ENCODE measurements at regions not wholly inside any gene's neighbourhood (a gene's known extent, or its start where the extent isn't known, plus 50 kb on each side); places are given as distances from the start of the nearest gene placed in this dataset.

DNA sequence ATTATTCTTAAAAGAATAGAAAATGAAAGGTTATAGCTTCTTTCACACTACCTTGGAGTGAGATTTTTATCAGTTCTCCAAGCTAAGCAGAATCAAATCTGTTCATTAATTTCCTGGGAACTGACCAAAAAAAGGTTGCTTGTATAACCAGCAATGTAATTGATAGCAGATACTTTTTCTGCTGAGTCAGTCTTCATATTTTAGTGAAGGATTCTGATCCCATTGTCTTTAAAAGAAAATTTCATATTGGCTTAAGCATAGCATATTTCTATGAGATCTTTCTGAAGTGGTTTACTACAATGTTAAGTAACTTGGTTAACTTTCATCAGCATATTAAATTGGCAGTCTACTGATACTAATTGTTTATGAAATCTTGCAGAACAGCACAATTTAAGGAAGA, 338.0 kb downstream of the TMX3 start:
- no peak for TF ChIP-seq POLR2A (IDR thresholded peaks at IDR 0.05)
- TF ChIP-seq CTCF (IDR thresholded peaks at IDR 0.05) = no peak
- H3K4me3 ChIP-seq (ENCODE audit: low read depth, poor library complexity, severe bottlenecking) = no peak overlapping the region
- no peak for DNase-seq (ENCODE audit: low spot score in 2 of 2)
- intact Hi-C loops (cut with DNase I; ENCODE audit: low total_unique reads) = no loop called here

DNA sequence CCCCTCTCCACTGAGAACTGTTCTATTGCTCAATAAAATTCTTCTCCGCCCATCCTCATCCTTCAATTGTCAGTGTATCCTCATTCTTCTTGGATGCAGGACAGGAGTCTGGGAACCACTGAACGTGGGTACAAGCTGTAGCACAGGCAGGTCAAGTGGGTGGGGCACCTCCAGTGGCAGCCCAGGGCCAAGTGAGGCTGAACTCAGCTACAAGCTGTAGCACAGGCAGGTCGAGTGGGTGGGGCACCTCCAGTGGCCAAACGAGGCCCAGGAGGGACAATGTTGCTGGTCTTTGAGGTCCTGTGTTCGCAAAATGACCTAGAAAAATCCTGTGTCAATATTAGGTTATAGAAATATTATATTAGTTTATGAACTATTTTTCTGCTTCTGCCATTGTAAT, 352.0 kb downstream of the TMX3 start:
- DNase-seq (ENCODE audit: low spot score in 2 of 2) = no peak
- 65 to 75% methylated on average over 5 of the region's 5 CpGs for WGBS, 2 donors
- intact Hi-C loops (cut with DNase I; ENCODE audit: low total_unique reads) = no loop called here
- H3K4me3 ChIP-seq (ENCODE audit: low read depth, poor library complexity, severe bottlenecking) = no peak overlapping the region
- TF ChIP-seq POLR2A (IDR thresholded peaks at IDR 0.05) (no peak), CTCF (IDR thresholded peaks at IDR 0.05) (no peak)

DNA sequence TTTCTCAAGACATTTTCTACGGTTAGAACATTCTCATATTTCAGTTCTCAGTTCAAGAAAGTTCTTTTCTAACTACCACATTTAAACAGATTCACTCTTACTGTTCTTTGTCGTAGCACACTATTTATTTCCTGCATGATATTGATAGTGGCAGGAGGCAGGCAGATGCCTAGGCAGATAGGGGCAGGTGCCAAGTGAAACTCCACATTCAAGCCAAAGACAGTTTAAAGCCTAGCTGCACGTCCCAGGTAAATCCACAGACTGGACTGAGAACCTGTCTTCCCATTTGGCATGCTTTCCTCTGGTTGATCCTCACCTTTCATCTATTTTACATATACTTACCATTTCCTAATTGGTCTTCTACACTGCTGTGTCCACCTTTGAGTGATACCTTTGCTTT, 359.3 kb downstream of the TMX3 start:
- WGBS, 2 donors = 56 to 61% methylated on average over 3 of the region's 3 CpGs
- TF ChIP-seq CTCF (IDR thresholded peaks at IDR 0.05) = no peak
- TF ChIP-seq POLR2A (IDR thresholded peaks at IDR 0.05) = no peak
- no peak overlapping the region for H3K4me3 ChIP-seq (ENCODE audit: low read depth, poor library complexity, severe bottlenecking)
- no peak for DNase-seq (ENCODE audit: low spot score in 2 of 2)
- intact Hi-C loops (cut with DNase I; ENCODE audit: low total_unique reads) = no loop called here

GRCh38 chr18:68354176-68354575, 360.7 kb downstream of the TMX3 start:
- H3K4me3 ChIP-seq (ENCODE audit: low read depth, poor library complexity, severe bottlenecking) = no peak overlapping the region
- WGBS, 2 donors = 88 to 98% methylated on average over 1 of the region's 1 CpG
- no peak for TF ChIP-seq CTCF (IDR thresholded peaks at IDR 0.05)
- TF ChIP-seq POLR2A (IDR thresholded peaks at IDR 0.05) = no peak
- DNase-seq (ENCODE audit: low spot score in 2 of 2) = no peak
- intact Hi-C loops (cut with DNase I; ENCODE audit: low total_unique reads) = no loop called here

GRCh38 chr18:68342039-68342659, 372.8 kb downstream of the TMX3 start:
- DNase-seq (ENCODE audit: low spot score in 2 of 2) = no peak
- intact Hi-C loops (cut with DNase I; ENCODE audit: low total_unique reads) = no loop called here
- 88 to 99% methylated on average over 2 of the region's 2 CpGs for WGBS, 2 donors
- H3K4me3 ChIP-seq (ENCODE audit: low read depth, poor library complexity, severe bottlenecking) = no peak overlapping the region
- TF ChIP-seq POLR2A (IDR thresholded peaks at IDR 0.05) (no peak), CTCF (IDR thresholded peaks at IDR 0.05) (no peak)

- intact Hi-C loops (cut with DNase I; ENCODE audit: low total_unique reads) = no loop called here
Measured at GRCh38 chr18:68340606-68341005, 374.3 kb downstream of the TMX3 start.

More at GRCh38 chr18:68340606-68341005, 374.3 kb downstream of the TMX3 start:
- no peak overlapping the region for H3K4me3 ChIP-seq (ENCODE audit: low read depth, poor library complexity, severe bottlenecking)
- DNase-seq (ENCODE audit: low spot score in 2 of 2) = no peak
- 91 to 98% methylated on average over 1 of the region's 1 CpG for WGBS, 2 donors
- no peak for TF ChIP-seq POLR2A (IDR thresholded peaks at IDR 0.05)
- no peak for TF ChIP-seq CTCF (IDR thresholded peaks at IDR 0.05)
